Nephron (organoid): ENCODE measurements at regions not wholly inside any gene's neighbourhood (a gene's known extent, or its start where the extent isn't known, plus 50 kb on each side); places are given as distances from the start of the nearest gene placed in this dataset.

Experiments
- H3K27ac Mint-ChIP-seq, 3 experiments: 2 replicates each; pipeline ENCODE4 v1.8.0; 2020; ENCODE audit warnings: mixed read lengths in 3 of 3, mild to moderate bottlenecking in 2 of 3, moderate library complexity in 1 of 3
- H3K27me3 Mint-ChIP-seq: 2 replicates; pipeline ENCODE4 v1.8.0; 2021; ENCODE audit warnings: low read depth, mild to moderate bottlenecking, moderate library complexity, mixed read lengths
- H3K36me3 Mint-ChIP-seq: 2 replicates; pipeline ENCODE4 v1.8.0; 2020; ENCODE audit warnings: low read depth, mixed read lengths
- H3K4me1 Mint-ChIP-seq: 2 replicates; pipeline ENCODE4 v1.8.0; 2020; ENCODE audit warnings: mixed read lengths
- H3K4me3 Mint-ChIP-seq, 3 experiments: 2 replicates each; pipeline ENCODE4 v1.8.0; 2020; ENCODE audit warnings: mild to moderate bottlenecking in 3 of 3, mixed read lengths in 3 of 3, moderate library complexity in 2 of 3
- H3K9me3 Mint-ChIP-seq: 2 replicates; pipeline ENCODE4 v1.8.0; 2020; ENCODE audit warnings: mixed read lengths
- TF ChIP-seq, protein P1 (sequence below), 3 experiments: fragments of 200-600 bp; sonication (generic); IDR thresholded peaks; one replicate each; pipeline ENCODE4 v1.5.0; 2021; ENCODE audit warnings: antibody characterized with exemption in 3 of 3; ENCODE audit not compliant: unreplicated experiment in 3 of 3

- no peak overlapping the region for H3K27ac Mint-ChIP-seq
- no peaks in the 10 kb centered on the region for H3K36me3 Mint-ChIP-seq
- TF ChIP-seq, protein P1, sequence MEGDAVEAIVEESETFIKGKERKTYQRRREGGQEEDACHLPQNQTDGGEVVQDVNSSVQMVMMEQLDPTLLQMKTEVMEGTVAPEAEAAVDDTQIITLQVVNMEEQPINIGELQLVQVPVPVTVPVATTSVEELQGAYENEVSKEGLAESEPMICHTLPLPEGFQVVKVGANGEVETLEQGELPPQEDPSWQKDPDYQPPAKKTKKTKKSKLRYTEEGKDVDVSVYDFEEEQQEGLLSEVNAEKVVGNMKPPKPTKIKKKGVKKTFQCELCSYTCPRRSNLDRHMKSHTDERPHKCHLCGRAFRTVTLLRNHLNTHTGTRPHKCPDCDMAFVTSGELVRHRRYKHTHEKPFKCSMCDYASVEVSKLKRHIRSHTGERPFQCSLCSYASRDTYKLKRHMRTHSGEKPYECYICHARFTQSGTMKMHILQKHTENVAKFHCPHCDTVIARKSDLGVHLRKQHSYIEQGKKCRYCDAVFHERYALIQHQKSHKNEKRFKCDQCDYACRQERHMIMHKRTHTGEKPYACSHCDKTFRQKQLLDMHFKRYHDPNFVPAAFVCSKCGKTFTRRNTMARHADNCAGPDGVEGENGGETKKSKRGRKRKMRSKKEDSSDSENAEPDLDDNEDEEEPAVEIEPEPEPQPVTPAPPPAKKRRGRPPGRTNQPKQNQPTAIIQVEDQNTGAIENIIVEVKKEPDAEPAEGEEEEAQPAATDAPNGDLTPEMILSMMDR (IDR thresholded peaks at IDR 0.05; ENCODE audit: unreplicated experiment in 3 of 3), result peak; percentile 51 to 70 (median 63)
- H3K9me3 Mint-ChIP-seq, result peaks cover 4% of the 10 kb centered on the region
- no peaks in the 10 kb centered on the region for H3K4me1 Mint-ChIP-seq
- no peak overlapping the region for H3K4me3 Mint-ChIP-seq
- H3K27me3 Mint-ChIP-seq, result peaks cover 3% of the 10 kb centered on the region
These were observed 64.9 kb downstream of the C6orf58 start for GRCh38 chr6:127641905-127642304.
